Thoracic aorta (tissue), 2 donors: ENCODE measurements at regions not wholly inside any gene's neighbourhood (a gene's known extent, or its start where the extent isn't known, plus 50 kb on each side); places are given as distances from the start of the nearest gene placed in this dataset.
"Not testable (repeated sequence)": the region's sequence is repeated elsewhere in the genome, so short reads cannot be mapped to it uniquely, and the experiment has no call there.

Experiments used
- ATAC-seq: fragments of 150-250 bp; one replicate; pipeline ENCODE4 v1.8.0; 2017; ENCODE audit warnings: low read depth; ENCODE audit not compliant: insufficient number of reproducible peaks, low FRiP score
- DNase-seq: peaks from one replicate; pipeline ENCODE4 v3.0.0-alpha.2; 2020; ENCODE audit warnings: low spot score
- H3K27ac ChIP-seq, 2 donors: fragments of 200-600 bp; sonication (generic); 1 replicate in 1 of 2; 2 replicates in 1 of 2; pipeline ENCODE4 v1.5.1; 2016; ENCODE audit warnings: mild to moderate bottlenecking in 2 of 2, moderate library complexity in 2 of 2
- H3K27me3 ChIP-seq: fragments of 200-600 bp; sonication (generic); replicated peaks from 2 replicates; pipeline ENCODE4 v1.6.0; 2016; ENCODE audit warnings: mild to moderate bottlenecking; ENCODE audit not compliant: insufficient read depth
- H3K36me3 ChIP-seq: fragments of 200-600 bp; sonication (generic); one replicate; pipeline ENCODE4 v1.5.1; 2016
- H3K4me1 ChIP-seq, 2 donors: fragments of 200-600 bp; sonication (generic); 1 replicate in 1 of 2; 2 replicates in 1 of 2; pipeline versions ENCODE4 v1.5.1 to v1.6.0; 2016; ENCODE audit warnings: low read depth in 2 of 2, mild to moderate bottlenecking in 1 of 2; ENCODE audit not compliant: control insufficient read depth in 1 of 2
- H3K4me3 ChIP-seq: fragments of 200-600 bp; sonication (generic); 2 replicates; pipeline ENCODE4 v1.5.1; 2016; ENCODE audit warnings: mild to moderate bottlenecking
- H3K9me3 ChIP-seq: fragments of 200-600 bp; sonication (generic); 2 replicates; pipeline ENCODE4 v1.5.1; 2016
- CTCF ChIP-seq: fragments of 200-600 bp; sonication (generic); IDR thresholded peaks from one replicate; pipeline ENCODE4 v1.5.1; 2019; ENCODE audit warnings: antibody characterized with exemption

- H3K4me3 ChIP-seq = no peak overlapping the region
- no peaks in the 10 kb centered on the region for H3K36me3 ChIP-seq
- no peak for ATAC-seq
- H3K9me3 ChIP-seq = no peaks in the 10 kb centered on the region
- H3K4me1 ChIP-seq = no peaks in the 10 kb centered on the region
- DNase-seq = no peak
- H3K27ac ChIP-seq = no peak overlapping the region
- no peaks in the 10 kb centered on the region for H3K27me3 ChIP-seq
- TF ChIP-seq CTCF = no peak
Observed at GRCh38 chr5:129284010-129284409, 176.1 kb upstream of the ADAMTS19 start.

GRCh38 chr5:129294216-129294615 is 165.9 kb upstream of the ADAMTS19 start:
- DNase-seq, H3K9me3 ChIP-seq, H3K4me1 ChIP-seq, H3K36me3 ChIP-seq, H3K27me3 ChIP-seq, H3K4me3 ChIP-seq, H3K27ac ChIP-seq, ATAC-seq: not testable (repeated sequence)

DNA sequence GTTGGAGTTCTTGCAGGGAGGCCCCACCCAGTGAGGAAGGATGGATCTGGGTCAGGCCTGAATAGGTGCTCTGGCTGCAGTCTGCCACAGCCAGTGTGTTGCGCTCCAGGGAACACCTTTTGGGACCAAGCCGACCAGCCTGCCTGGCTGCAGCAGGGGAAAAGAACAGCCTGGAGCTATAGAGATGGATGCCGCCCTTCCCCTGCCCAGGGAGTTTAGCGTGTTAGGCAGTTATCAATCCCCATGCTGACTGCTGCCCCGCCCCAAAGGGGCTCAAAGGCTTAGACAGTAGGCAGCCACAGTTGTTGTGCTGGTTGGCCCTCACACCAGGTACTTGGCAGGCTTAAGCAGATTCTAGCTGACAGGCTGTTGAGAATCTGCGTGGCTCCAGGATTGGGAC is 153.4 kb upstream of the ADAMTS19 start:
- Histone ChIP-seq H3K36me3 (no peaks in the 10 kb centered on the region), H3K27me3 (no peaks in the 10 kb centered on the region), H3K9me3 (peaks cover 20% of the 10 kb centered on the region), H3K27ac (no peak overlapping the region), H3K4me3 (no peak overlapping the region), H3K4me1 (no peaks in the 10 kb centered on the region)
- no peak for ATAC-seq
- TF ChIP-seq CTCF = no peak
- DNase-seq = no peak

DNA sequence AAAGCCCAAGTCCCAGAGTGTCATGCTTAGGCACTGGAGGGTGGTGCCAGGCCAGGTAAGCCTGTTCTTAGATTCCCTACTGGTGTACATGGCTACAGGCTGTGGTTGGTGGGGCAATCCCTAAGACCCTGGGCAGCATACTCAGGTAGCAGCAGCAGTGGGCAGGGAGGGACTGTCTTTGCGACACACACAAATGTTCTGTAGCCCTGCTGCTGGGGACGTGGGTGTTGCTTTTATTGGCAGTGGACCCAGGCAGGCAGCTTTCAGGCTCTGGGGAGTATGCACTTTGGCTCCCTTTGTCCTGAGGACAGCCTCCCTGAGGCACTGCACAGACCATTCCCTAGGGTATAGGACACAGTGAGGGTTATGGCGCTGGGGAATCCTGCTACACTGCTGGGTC is 137.1 kb upstream of the ADAMTS19 start:
- Histone ChIP-seq H3K4me3 (no peak overlapping the region), H3K36me3 (no peaks in the 10 kb centered on the region), H3K9me3 (no peaks in the 10 kb centered on the region), H3K4me1 (no peaks in the 10 kb centered on the region), H3K27ac (no peak overlapping the region), H3K27me3 (no peaks in the 10 kb centered on the region)
- no peak for TF ChIP-seq CTCF
- no peak for ATAC-seq
- DNase-seq = no peak

GRCh38 chr5:129341306-129341705 is 118.8 kb upstream of the ADAMTS19 start:
- Histone ChIP-seq H3K4me1 (no peaks in the 10 kb centered on the region), H3K4me3 (no peak overlapping the region), H3K27ac (no peak overlapping the region), H3K27me3 (no peaks in the 10 kb centered on the region), H3K36me3 (no peaks in the 10 kb centered on the region), H3K9me3 (no peaks in the 10 kb centered on the region)
- DNase-seq (no peak), ATAC-seq (no peak)
- no peak for TF ChIP-seq CTCF

- no peaks in the 10 kb centered on the region for H3K36me3 ChIP-seq
- TF ChIP-seq CTCF = no peak
Observed at GRCh38 chr5:129342796-129343195, 117.3 kb upstream of the ADAMTS19 start.

More at GRCh38 chr5:129342796-129343195, 117.3 kb upstream of the ADAMTS19 start:
- Histone ChIP-seq H3K4me1 (no peaks in the 10 kb centered on the region), H3K27ac (no peak overlapping the region), H3K9me3 (no peaks in the 10 kb centered on the region), H3K4me3 (no peak overlapping the region), H3K27me3 (no peaks in the 10 kb centered on the region)
- ATAC-seq = no peak
- no peak for DNase-seq
